ENCODE measurements at regions not wholly inside any gene's neighbourhood (a gene's known extent, or its start where the extent isn't known, plus 50 kb on each side); places are given as distances from the start of the nearest gene placed in this dataset.
"Not testable (repeated sequence)": the region's sequence is repeated elsewhere in the genome, so short reads cannot be mapped to it uniquely, and the experiment has no call there.

DNA sequence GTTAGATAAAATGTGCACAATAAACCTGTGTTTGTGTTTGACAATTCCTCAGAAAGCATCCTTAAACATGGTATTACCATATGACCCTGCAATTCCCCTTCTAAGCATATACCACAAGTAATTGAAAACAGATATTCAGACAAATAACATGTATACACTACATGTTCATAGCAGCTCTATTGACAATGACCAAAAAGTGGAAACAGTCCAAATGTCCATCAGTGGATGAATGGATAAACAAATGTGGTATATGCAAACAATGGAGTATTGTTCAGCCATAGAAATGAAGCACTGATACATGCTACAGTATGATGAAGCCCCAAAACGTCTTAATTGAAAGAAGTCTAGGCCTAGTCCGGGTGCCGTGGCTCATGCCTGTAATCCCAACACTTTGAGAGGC is 280.1 kb downstream of the OTUD1 start:
- H3K4me3 Mint-ChIP-seq, result no peak overlapping the region
- peaks cover 40% of the 10 kb centered on the region for H3K27me3 Mint-ChIP-seq
- no peak for DNase-seq
- H3K9me3 Mint-ChIP-seq, result peaks cover 4% of the 10 kb centered on the region
- peaks cover 10% of the 10 kb centered on the region for H3K4me1 Mint-ChIP-seq
- H3K36me3 Mint-ChIP-seq, result no peaks in the 10 kb centered on the region
- no peak overlapping the region for H3K27ac Mint-ChIP-seq

- Mint-ChIP-seq H3K27ac (no peak overlapping the region), H3K36me3 (no peaks in the 10 kb centered on the region), H3K9me3 (peaks cover 9% of the 10 kb centered on the region), H3K4me1 (peaks cover 7% of the 10 kb centered on the region), H3K4me3 (no peak overlapping the region), H3K27me3 (peaks cover 25% of the 10 kb centered on the region)
- no peak for DNase-seq
Observed at GRCh38 chr10:23723796-23724195, 284.9 kb downstream of the OTUD1 start.

DNA sequence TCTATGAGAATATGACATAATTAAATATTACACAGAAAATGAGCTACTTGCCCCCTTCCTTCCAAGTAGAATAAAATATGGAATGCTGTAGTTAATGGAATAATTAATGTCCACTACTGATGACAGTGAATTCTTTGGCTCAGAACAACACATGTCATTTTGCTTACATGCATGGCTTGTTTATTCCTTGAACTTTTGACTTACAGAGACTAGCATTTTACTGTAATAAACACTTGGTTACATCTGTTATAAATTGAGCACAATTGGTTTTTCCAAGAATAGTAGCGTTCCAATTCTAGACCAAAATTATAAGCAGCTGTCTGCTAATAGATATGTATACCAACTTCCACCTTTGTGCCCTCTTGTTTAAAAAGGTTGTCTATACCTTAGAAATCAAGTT is 286.7 kb downstream of the OTUD1 start:
- H3K27ac Mint-ChIP-seq, result no peak overlapping the region
- H3K4me3 Mint-ChIP-seq, result no peak overlapping the region
- DNase-seq, result no peak
- H3K9me3 Mint-ChIP-seq, result peaks cover 9% of the 10 kb centered on the region
- peaks cover 28% of the 10 kb centered on the region for H3K27me3 Mint-ChIP-seq
- H3K36me3 Mint-ChIP-seq, result no peaks in the 10 kb centered on the region
- peaks cover 7% of the 10 kb centered on the region for H3K4me1 Mint-ChIP-seq

- Mint-ChIP-seq H3K27ac (no peak overlapping the region), H3K4me1 (peaks cover 4% of the 10 kb centered on the region), H3K9me3 (no peaks in the 10 kb centered on the region), H3K27me3 (peaks cover 19% of the 10 kb centered on the region), H3K36me3 (no peaks in the 10 kb centered on the region), H3K4me3 (no peak overlapping the region)
- no peak for DNase-seq
Observed at GRCh38 chr10:23742368-23742767, 303.5 kb downstream of the OTUD1 start.

DNA sequence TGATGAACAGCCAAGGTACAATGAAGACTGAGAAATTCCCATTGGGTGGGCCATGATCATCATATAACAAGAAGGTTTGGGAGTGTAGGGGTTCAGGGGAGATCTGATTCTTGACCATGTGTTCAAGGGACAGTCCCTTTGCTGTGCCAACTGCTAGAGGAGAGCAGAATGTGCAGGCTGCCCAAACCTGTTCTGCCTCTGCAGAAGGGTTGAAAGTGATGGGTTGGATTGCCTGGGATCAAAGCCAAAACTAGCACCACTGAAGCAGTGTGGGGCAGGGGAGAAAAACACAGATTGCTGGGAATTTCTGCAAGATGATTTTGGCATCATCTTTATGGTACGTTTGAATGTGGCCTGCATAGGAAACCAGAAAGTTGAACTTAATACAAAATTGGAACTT is 303.9 kb downstream of the OTUD1 start:
- no peak for DNase-seq
- Mint-ChIP-seq H3K9me3 (no peaks in the 10 kb centered on the region), H3K27me3 (peaks cover 18% of the 10 kb centered on the region), H3K4me1 (peaks cover 4% of the 10 kb centered on the region), H3K27ac (no peak overlapping the region), H3K36me3 (no peaks in the 10 kb centered on the region), H3K4me3 (no peak overlapping the region)

DNA sequence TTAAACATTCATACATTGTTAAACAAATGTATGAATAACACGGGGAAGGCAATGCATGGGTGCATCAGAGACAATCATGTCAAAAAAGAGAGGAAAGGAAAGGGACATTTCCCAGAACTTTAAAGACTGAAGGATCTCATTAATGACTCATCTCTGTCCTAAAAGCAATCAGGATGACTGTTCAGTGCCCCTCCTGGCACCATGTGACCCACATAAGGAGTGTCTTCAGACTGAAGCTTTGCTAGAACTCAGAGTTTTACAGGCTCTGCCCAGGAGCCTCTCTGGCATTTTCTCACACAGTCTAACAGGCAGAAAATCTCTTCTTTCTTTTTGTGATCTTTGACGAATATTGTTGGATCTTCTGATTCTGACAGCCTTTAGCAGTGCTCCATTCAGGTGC is 315.3 kb downstream of the OTUD1 start:
- Mint-ChIP-seq H3K27ac (no peak overlapping the region), H3K36me3 (no peaks in the 10 kb centered on the region), H3K4me3 (no peak overlapping the region), H3K9me3 (no peaks in the 10 kb centered on the region), H3K4me1 (no peaks in the 10 kb centered on the region), H3K27me3 (peaks cover 32% of the 10 kb centered on the region)
- no peak for DNase-seq

DNA sequence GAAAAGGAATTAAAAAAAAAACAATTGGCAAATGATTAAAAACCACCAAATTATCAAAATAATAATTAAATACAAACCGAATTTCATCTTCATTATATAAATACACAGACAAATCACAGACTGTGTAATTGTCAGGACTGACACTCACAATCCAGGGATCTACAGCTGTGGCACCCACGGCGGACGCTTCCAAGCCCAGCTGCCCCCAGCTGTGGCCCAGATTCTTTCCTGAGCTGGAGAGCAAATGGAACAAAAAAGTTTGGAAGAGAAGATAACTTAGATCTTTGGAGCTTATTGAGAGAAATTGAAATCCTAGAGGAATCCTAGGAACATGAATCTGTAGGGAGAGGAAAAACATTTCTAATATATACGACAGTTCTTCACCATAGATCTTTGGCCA is 316.1 kb downstream of the OTUD1 start:
- H3K27me3 Mint-ChIP-seq, result peaks cover 37% of the 10 kb centered on the region
- no peaks in the 10 kb centered on the region for H3K4me1 Mint-ChIP-seq
- H3K27ac Mint-ChIP-seq, result no peak overlapping the region
- no peak for DNase-seq
- no peak overlapping the region for H3K4me3 Mint-ChIP-seq
- no peaks in the 10 kb centered on the region for H3K9me3 Mint-ChIP-seq
- no peaks in the 10 kb centered on the region for H3K36me3 Mint-ChIP-seq

GRCh38 chr10:23755556-23755955 is 316.7 kb downstream of the OTUD1 start:
- no peaks in the 10 kb centered on the region for H3K36me3 Mint-ChIP-seq
- peaks cover 42% of the 10 kb centered on the region for H3K27me3 Mint-ChIP-seq

DNA sequence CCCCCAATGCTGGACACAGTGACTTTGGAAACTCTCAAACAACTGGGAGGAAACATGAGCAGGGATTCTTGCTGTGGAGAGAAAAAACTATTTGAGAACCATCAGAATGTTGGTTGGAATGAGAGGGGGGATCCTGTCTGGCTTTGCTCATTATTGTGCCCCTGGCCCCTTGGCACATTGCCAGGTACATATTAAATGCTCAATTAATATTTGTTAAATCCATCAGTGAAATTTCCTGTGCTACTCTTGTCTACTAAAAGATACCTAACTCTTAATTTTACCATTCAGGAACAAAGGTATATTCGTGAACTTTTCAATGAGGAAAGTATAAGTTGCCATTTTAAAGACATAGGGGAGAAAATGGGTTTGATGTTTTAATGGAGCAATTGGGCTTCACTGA is 329.4 kb downstream of the OTUD1 start:
- H3K27ac Mint-ChIP-seq, result no peak overlapping the region
- no peak overlapping the region for H3K4me3 Mint-ChIP-seq
- DNase-seq, result no peak
- peaks cover 6% of the 10 kb centered on the region for H3K9me3 Mint-ChIP-seq
- no peaks in the 10 kb centered on the region for H3K27me3 Mint-ChIP-seq
- no peaks in the 10 kb centered on the region for H3K4me1 Mint-ChIP-seq
- no peaks in the 10 kb centered on the region for H3K36me3 Mint-ChIP-seq

More at GRCh38 chr10:23755556-23755955, 316.7 kb downstream of the OTUD1 start:
- Mint-ChIP-seq H3K9me3 (no peaks in the 10 kb centered on the region), H3K4me1 (no peaks in the 10 kb centered on the region), H3K27ac (no peak overlapping the region), H3K4me3 (no peak overlapping the region)
- DNase-seq, result no peak

DNA sequence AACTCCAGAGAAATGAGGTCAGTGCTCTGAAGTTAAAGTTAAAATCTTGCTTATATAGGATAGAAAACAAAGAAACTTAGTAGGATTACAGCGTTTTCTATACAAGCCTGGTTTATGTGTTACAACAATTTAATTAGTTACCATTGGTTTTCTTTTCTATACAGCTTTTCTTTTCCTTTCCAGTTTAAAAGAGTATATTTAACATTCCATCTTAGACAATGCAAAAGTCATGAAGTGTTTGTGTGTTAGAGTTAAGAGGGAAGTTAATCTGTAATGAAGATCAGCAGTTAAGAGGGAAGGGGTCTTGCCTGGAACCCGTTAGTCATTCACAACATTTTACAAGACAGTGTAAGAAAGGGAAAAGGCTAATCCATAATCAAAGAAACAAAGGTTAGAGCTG is 338.3 kb downstream of the OTUD1 start:
- Mint-ChIP-seq H3K9me3 (peaks cover 1% of the 10 kb centered on the region), H3K4me3 (no peak overlapping the region), H3K27me3 (no peaks in the 10 kb centered on the region), H3K27ac (no peak overlapping the region), H3K36me3 (no peaks in the 10 kb centered on the region), H3K4me1 (no peaks in the 10 kb centered on the region)
- DNase-seq, result no peak

- no peak overlapping the region for H3K27ac Mint-ChIP-seq
- no peaks in the 10 kb centered on the region for H3K9me3 Mint-ChIP-seq
- no peak overlapping the region for H3K4me3 Mint-ChIP-seq
- H3K27me3 Mint-ChIP-seq, result peaks cover 8% of the 10 kb centered on the region
- DNase-seq, result no peak
- no peaks in the 10 kb centered on the region for H3K36me3 Mint-ChIP-seq
- H3K4me1 Mint-ChIP-seq, result no peaks in the 10 kb centered on the region
Observed at GRCh38 chr10:23779301-23779700, 340.4 kb downstream of the OTUD1 start.

- no peaks in the 10 kb centered on the region for H3K36me3 Mint-ChIP-seq
- DNase-seq, result no peak
- H3K27ac Mint-ChIP-seq, result no peak overlapping the region
- no peak overlapping the region for H3K4me3 Mint-ChIP-seq
- H3K4me1 Mint-ChIP-seq, result no peaks in the 10 kb centered on the region
- H3K27me3 Mint-ChIP-seq, result peaks cover 13% of the 10 kb centered on the region
- H3K9me3 Mint-ChIP-seq, result no peaks in the 10 kb centered on the region
Observed at GRCh38 chr10:23780331-23780730, 341.5 kb downstream of the OTUD1 start.

DNA sequence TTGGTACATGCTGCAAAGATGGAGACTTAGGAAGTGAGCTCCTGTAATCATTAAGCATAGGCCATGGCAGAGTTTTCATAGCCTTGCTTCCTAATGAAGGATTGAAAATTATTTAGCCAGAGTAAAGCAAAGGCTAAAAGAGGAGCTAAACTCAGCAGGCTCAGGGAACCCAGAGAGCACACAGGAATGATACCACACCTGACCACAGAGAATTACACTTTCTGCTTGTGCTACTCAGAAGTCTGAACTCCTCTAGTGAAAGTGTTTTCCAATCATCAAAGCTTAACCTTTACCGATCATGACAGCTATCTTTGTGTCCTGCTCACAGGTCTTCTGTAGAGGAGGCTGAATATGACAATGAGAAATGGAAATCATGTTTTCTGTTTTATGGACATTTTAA is 347.7 kb downstream of the OTUD1 start:
- Mint-ChIP-seq H3K36me3 (no peaks in the 10 kb centered on the region), H3K4me3 (no peak overlapping the region), H3K27me3 (peaks cover 25% of the 10 kb centered on the region), H3K27ac (no peak overlapping the region), H3K4me1 (no peaks in the 10 kb centered on the region), H3K9me3 (no peaks in the 10 kb centered on the region)
- no peak for DNase-seq

GRCh38 chr10:23793577-23793976 is 354.7 kb downstream of the OTUD1 start:
- H3K27ac Mint-ChIP-seq, result no peak overlapping the region
- no peak overlapping the region for H3K4me3 Mint-ChIP-seq
- no peaks in the 10 kb centered on the region for H3K4me1 Mint-ChIP-seq
- H3K27me3 Mint-ChIP-seq, result peaks cover 6% of the 10 kb centered on the region
- H3K9me3 Mint-ChIP-seq, result no peaks in the 10 kb centered on the region
- DNase-seq, result no peak
- H3K36me3 Mint-ChIP-seq, result no peaks in the 10 kb centered on the region

- not testable (repeated sequence) for H3K27me3 Mint-ChIP-seq, H3K4me3 Mint-ChIP-seq, H3K27ac Mint-ChIP-seq, DNase-seq, H3K4me1 Mint-ChIP-seq, H3K36me3 Mint-ChIP-seq, H3K9me3 Mint-ChIP-seq
Observed at GRCh38 chr10:23797452-23797851, 358.6 kb downstream of the OTUD1 start.

DNA sequence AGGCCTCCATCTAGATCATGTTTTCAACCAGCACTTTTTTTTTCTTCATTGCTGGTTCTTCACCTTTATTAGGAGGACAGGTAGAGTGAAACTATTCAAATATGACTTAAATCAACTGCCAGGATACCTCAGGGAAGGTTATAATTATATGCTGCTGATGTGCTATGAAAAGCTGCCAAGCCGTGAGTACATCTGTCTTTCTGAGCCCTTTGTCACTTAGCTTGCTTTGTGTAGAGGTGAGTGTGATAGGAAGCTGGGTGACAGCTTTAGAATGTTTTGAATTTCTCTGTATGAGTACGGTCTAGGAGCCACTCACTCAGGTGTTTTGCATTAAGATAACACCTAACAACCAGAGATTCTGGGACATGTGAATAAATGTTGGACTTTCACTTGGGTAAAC is 365.2 kb downstream of the OTUD1 start:
- Mint-ChIP-seq H3K27ac (no peak overlapping the region), H3K9me3 (no peaks in the 10 kb centered on the region), H3K36me3 (no peaks in the 10 kb centered on the region), H3K4me1 (no peaks in the 10 kb centered on the region), H3K4me3 (no peak overlapping the region), H3K27me3 (no peaks in the 10 kb centered on the region)
- DNase-seq, result no peak

DNA sequence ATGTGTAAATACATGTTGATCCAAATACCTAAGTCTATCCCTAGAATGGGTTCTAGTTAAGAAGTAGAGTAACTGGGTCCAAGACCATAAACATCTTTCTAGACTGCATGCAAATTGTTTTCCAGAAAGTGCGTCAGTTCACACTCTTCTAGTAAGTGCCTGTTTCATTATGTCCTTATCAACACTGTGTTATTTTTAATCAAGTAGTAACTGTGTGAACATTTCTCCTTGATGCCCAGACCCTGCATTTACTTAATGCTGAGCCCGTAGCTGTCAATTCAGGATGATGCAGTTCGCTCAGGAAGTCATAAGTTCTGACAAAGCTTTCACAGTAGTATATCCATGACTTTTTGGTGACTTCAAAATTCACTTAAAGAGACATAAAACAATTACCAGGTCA is 374.8 kb downstream of the OTUD1 start:
- Mint-ChIP-seq H3K9me3 (no peaks in the 10 kb centered on the region), H3K27ac (no peak overlapping the region), H3K4me3 (no peak overlapping the region), H3K4me1 (no peaks in the 10 kb centered on the region), H3K36me3 (no peaks in the 10 kb centered on the region), H3K27me3 (no peaks in the 10 kb centered on the region)
- no peak for DNase-seq

All from activated naive CD8-positive, alpha-beta T cell treated with anti-CD3 and anti-CD28 coated beads for 36 hours (primary cell).